KMS-11 (cell line): ENCODE measurements at regions not wholly inside any gene's neighbourhood (a gene's known extent, or its start where the extent isn't known, plus 50 kb on each side); places are given as distances from the start of the nearest gene placed in this dataset.

ENCODE experiments used
- H2AFZ ChIP-seq: fragments of 200-600 bp; sonication (generic); 2 replicates; pipeline ENCODE4 v1.6.1; 2016; ENCODE audit warnings: antibody characterized with exemption, mixed run types, low read depth
- H3K27ac ChIP-seq: fragments of 200-600 bp; sonication (generic); 2 replicates; pipeline ENCODE4 v1.6.1; 2016; ENCODE audit warnings: mild to moderate bottlenecking, mixed run types
- H3K27me3 ChIP-seq: fragments of 200-600 bp; sonication (generic); 2 replicates; pipeline ENCODE4 v1.6.1; 2017; ENCODE audit warnings: mild to moderate bottlenecking, low read depth, mixed run types, moderate library complexity; ENCODE audit not compliant: insufficient read depth
- H3K36me3 ChIP-seq: fragments of 200-600 bp; sonication (generic); 2 replicates; pipeline ENCODE4 v1.6.1; 2017; ENCODE audit warnings: mild to moderate bottlenecking, mixed run types; ENCODE audit not compliant: insufficient read depth
- H3K4me1 ChIP-seq: fragments of 200-600 bp; sonication (generic); 2 replicates; pipeline ENCODE4 v1.6.1; 2016; ENCODE audit warnings: mild to moderate bottlenecking, low read depth, mixed run types; ENCODE audit not compliant: poor library complexity, severe bottlenecking
- H3K4me2 ChIP-seq: fragments of 200-600 bp; sonication (generic); 2 replicates; pipeline ENCODE4 v1.7.0; 2016; ENCODE audit warnings: mild to moderate bottlenecking, mixed run types
- H3K4me3 ChIP-seq: fragments of 200-600 bp; sonication (generic); IDR thresholded peaks from 2 replicates; pipeline ENCODE4 v1.6.1; 2017; ENCODE audit warnings: low read depth, low read length, mixed read lengths; ENCODE audit not compliant: insufficient read depth
- H3K79me2 ChIP-seq: fragments of 200-600 bp; sonication (generic); 2 replicates; pipeline ENCODE4 v1.6.1; 2016; ENCODE audit warnings: low read depth, mixed run types; ENCODE audit not compliant: insufficient read depth
- H3K9ac ChIP-seq: fragments of 200-600 bp; sonication (generic); 2 replicates; pipeline ENCODE4 v1.6.1; 2016; ENCODE audit warnings: mild to moderate bottlenecking, mixed run types
- H4K20me1 ChIP-seq: fragments of 200-600 bp; sonication (generic); 2 replicates; pipeline ENCODE4 v1.6.1; 2016; ENCODE audit warnings: mild to moderate bottlenecking, mixed run types; ENCODE audit not compliant: insufficient read depth
- TF ChIP-seq, protein P1 (sequence below): fragments of 200-600 bp; sonication (generic); conservative IDR thresholded peaks from 2 replicates; pipeline ENCODE4 v1.6.1; 2017; ENCODE audit warnings: low read depth, mild to moderate bottlenecking, antibody characterized with exemption, low read length, moderate library complexity, mixed read lengths

DNA sequence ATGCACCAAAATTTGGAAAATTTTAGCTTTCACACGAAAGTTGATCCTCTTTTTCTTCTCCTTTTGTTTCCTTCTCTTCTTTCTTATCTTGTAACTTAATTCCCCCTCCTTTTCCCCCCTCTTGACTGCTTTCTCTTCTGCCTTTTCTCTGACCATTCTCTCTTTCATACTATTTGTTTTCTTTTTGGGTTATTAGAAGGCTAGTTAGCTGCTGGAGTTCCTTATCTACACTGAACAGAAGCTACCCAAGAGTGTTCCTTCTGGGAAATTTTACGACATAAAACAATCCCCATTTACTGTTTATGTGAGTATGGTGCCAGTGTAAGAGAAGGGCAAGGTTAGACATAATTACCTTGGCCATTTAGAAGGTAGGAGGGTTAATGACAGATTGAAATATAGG, 218.4 kb upstream of the DTNA start:
- Histone ChIP-seq H3K4me3 (no peak overlapping the region), H3K4me1 (peaks cover 30% of the 10 kb centered on the region), H3K79me2 (peaks cover 21% of the 10 kb centered on the region; the same call in 1 of the 2 replicates), H3K4me2 (no peak overlapping the region), H4K20me1 (no peaks in the 10 kb centered on the region; the same call in 1 of the 2 replicates), H2AFZ (no peak overlapping the region), H3K36me3 (no peaks in the 10 kb centered on the region), H3K27me3 (no peaks in the 10 kb centered on the region), H3K27ac (no peak overlapping the region), H3K9ac (no peak overlapping the region)
- TF ChIP-seq, protein P1, sequence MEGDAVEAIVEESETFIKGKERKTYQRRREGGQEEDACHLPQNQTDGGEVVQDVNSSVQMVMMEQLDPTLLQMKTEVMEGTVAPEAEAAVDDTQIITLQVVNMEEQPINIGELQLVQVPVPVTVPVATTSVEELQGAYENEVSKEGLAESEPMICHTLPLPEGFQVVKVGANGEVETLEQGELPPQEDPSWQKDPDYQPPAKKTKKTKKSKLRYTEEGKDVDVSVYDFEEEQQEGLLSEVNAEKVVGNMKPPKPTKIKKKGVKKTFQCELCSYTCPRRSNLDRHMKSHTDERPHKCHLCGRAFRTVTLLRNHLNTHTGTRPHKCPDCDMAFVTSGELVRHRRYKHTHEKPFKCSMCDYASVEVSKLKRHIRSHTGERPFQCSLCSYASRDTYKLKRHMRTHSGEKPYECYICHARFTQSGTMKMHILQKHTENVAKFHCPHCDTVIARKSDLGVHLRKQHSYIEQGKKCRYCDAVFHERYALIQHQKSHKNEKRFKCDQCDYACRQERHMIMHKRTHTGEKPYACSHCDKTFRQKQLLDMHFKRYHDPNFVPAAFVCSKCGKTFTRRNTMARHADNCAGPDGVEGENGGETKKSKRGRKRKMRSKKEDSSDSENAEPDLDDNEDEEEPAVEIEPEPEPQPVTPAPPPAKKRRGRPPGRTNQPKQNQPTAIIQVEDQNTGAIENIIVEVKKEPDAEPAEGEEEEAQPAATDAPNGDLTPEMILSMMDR = no peak

DNA sequence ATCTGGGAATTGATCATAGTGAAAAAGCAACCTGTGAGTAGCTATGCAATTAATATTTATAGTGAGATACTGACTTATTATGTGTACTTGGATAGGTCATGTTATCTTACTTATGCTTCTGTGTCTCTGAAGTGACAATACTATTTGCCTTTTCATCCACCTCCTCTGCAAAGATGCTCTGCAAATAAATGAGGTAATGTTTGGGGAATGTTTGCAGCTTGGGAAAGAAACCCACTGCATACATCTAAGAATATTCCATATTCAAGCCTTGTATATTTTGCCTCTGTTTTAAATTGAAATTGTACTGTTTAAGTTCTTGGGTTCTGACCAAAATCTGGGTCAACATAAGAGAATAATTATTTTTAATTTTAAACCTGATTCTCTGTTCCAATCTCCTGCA, 217.4 kb upstream of the DTNA start:
- peak overlapping the region; percentile 89 for H3K9ac ChIP-seq
- TF ChIP-seq, protein P1 = no peak
- no peak overlapping the region for H3K4me3 ChIP-seq
- H2AFZ ChIP-seq = peak overlapping the region; percentile 93
- no peaks in the 10 kb centered on the region for H3K27me3 ChIP-seq
- H3K27ac ChIP-seq = peak overlapping the region; percentile 88; the same call in 1 of the 2 replicates
- H3K36me3 ChIP-seq = no peaks in the 10 kb centered on the region
- peaks cover 30% of the 10 kb centered on the region; the same call in 1 of the 2 replicates for H3K79me2 ChIP-seq
- no peaks in the 10 kb centered on the region; the same call in 1 of the 2 replicates for H4K20me1 ChIP-seq
- peak overlapping the region; percentile 58 for H3K4me2 ChIP-seq
- H3K4me1 ChIP-seq = peaks cover 40% of the 10 kb centered on the region

DNA sequence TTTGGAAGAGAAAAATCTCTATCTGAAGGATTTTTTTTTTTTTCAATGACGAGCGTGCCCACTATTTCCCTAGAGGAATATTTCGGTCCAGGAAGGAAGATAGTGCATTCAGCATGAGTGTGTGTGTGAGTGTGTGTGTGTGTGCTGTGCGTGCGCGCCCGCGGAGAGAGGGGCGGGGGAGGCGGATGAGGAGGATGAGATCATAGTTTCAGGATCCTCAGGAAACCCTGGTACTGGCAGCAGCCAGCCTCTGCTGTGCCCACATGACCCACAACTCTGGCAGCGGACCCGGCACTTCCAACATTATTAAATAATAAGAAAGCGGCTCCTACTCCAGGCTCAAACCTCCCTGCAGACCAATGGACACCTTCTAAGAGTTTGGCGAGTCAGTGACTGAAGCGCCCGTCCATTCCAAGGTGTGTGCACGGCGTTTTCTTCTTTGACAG, 217.0 kb upstream of the DTNA start:
- Histone ChIP-seq H4K20me1 (no peaks in the 10 kb centered on the region; the same call in 1 of the 2 replicates), H3K27me3 (no peaks in the 10 kb centered on the region), H3K4me1 (peaks cover 40% of the 10 kb centered on the region), H3K4me3 (no peak overlapping the region), H3K27ac (peak overlapping the region; percentile 88), H2AFZ (peak overlapping the region; percentile 93), H3K79me2 (peaks cover 34% of the 10 kb centered on the region; the same call in 1 of the 2 replicates), H3K36me3 (no peaks in the 10 kb centered on the region), H3K4me2 (peak overlapping the region; percentile 58), H3K9ac (peak overlapping the region; percentile 89)
- TF ChIP-seq, protein P1 = no peak

DNA sequence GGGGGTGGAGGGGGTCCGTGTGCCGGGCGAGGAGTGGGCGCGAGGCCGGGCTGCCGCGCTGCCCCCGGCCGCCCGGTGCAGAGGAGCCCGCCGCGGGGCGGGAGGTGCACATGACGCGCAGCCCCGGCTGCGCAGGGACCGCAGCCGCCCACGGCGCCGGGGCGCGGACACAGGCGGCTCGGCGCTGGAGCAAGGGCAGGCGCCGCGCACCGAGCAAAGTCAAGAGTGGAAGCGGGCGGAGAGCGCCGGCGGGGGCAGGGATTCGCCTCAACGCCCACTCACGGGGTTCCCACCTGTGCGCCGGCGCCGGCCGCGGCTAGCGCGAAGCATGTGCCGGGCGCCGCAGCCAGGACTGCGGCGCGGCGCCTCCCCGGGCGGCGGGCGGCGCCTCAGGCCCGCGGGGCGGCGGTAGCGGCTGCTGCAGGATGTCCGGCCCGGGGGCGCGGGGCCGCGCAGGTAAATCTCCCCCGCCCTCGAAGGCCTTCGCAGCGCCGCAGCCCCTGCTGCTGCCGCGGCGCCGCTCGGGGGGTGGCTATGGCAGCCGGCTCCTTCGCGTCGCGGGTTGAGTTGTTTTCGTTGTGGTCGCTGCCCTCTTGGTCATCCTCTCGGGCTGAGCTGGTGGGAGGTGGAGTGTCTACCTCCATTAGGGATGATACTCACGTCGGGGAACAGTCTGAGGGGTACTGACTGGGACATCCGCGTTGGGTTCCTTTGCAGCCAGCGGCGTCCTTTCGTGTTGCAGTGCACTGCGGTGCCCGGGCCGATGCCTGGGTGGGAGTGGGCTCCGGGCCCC, 216.3 kb upstream of the DTNA start:
- Histone ChIP-seq H3K4me3 (no peak overlapping the region), H2AFZ (peak overlapping the region; percentile 93), H3K4me2 (peak overlapping the region; percentile 58; the same call in 1 of the 2 replicates), H3K36me3 (no peaks in the 10 kb centered on the region), H3K27me3 (no peaks in the 10 kb centered on the region), H4K20me1 (no peaks in the 10 kb centered on the region; the same call in 1 of the 2 replicates), H3K27ac (peak overlapping the region; percentile 88), H3K4me1 (peaks cover 40% of the 10 kb centered on the region), H3K9ac (peak overlapping the region; percentile 89), H3K79me2 (peaks cover 38% of the 10 kb centered on the region; the same call in 1 of the 2 replicates)
- TF ChIP-seq, protein P1 = no peak
